ENCODE measurements at regions not wholly inside any gene's neighbourhood (a gene's known extent, or its start where the extent isn't known, plus 50 kb on each side); places are given as distances from the start of the nearest gene placed in this dataset.

- TF ChIP-seq FOXP1 (IDR thresholded peaks at IDR 0.05) (no peak), FOXP1 (CRISPR knock-in tag; IDR thresholded peaks at IDR 0.05) (no peak), ZNF678 (CRISPR knock-in tag; IDR thresholded peaks at IDR 0.05) (no peak), SRF (IDR thresholded peaks at IDR 0.05; ENCODE audit: low read depth, low read length) (no peak), CHD2 (IDR thresholded peaks at IDR 0.05; ENCODE audit: low read depth, low read length) (no peak), ZSCAN9 (CRISPR knock-in tag; IDR thresholded peaks at IDR 0.05; ENCODE audit: borderline replicate concordance) (no peak), ZNF547 (CRISPR knock-in tag; IDR thresholded peaks at IDR 0.05) (no peak)
Observed at GRCh38 chr1:230541306-230541705, 101.0 kb upstream of the COG2 start.

All from HepG2 (cell line).